HG03039 (cell line): ENCODE measurements at regions not wholly inside any gene's neighbourhood (a gene's known extent, or its start where the extent isn't known, plus 50 kb on each side); places are given as distances from the start of the nearest gene placed in this dataset.

Experiments
- ATAC-seq: cut with Tn5 transposase; IDR thresholded peaks from one replicate; pipeline ENCODE4 v1.9.1; 2021; ENCODE audit warnings: mild to moderate bottlenecking, moderate library complexity; ENCODE audit not compliant: unreplicated experiment

DNA sequence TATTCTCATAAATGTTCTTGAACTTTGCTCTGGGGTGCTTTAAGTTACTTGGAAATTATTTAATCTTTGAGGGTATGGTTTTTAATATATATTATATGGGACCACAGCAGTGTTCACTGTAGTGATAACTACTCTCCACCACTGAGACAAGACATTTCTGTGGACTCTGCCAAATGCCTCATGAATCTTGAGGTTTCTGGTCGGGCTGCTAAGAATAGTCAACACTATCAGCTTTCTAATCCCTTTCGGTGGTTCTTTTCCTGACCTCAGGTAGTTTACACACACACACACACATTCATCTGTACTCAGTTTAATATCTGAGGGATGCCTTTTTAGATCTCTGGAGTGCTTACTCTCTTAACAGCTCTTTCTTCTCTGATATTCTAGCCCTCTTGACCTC is 500.7 kb downstream of the MAFB start:
- ATAC-seq, result no peak

DNA sequence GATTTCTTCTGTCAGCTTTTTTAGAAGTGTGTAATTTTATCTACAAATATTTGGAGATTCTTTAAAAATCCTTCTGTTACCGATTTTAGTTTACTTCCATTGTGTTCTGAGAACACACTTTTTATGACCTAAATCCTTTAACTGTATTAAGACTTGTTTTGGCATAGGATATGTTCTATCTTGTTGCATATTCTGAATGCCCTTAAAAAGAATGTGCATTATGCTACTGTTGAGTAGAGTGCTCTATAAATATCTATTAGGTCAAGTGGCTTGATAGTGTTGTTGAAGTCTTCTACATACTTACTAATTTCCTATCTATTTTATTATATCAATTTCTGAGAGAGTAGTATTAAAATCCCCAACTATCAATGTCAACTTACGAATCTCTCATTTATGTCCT is 502.2 kb downstream of the MAFB start:
- no peak for ATAC-seq

DNA sequence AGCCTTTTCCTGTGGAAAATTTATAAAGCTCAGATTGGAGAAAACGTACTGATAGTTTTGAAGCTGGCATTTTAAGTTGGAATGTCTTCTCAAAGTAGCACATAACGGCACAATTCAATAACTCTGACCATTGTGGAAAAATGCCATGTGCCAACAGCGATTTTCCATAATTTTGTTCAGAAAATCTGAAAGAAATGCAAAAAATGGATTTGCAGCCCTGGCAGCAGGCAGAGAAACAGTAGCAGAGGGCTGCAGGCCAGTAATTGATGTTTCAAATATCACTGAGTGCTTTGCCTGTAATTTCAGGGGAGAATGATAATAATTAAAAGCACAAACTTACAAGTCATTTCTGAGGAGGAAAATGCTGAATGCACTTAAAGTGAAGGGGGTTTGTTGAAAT is 507.4 kb downstream of the MAFB start:
- no peak for ATAC-seq

DNA sequence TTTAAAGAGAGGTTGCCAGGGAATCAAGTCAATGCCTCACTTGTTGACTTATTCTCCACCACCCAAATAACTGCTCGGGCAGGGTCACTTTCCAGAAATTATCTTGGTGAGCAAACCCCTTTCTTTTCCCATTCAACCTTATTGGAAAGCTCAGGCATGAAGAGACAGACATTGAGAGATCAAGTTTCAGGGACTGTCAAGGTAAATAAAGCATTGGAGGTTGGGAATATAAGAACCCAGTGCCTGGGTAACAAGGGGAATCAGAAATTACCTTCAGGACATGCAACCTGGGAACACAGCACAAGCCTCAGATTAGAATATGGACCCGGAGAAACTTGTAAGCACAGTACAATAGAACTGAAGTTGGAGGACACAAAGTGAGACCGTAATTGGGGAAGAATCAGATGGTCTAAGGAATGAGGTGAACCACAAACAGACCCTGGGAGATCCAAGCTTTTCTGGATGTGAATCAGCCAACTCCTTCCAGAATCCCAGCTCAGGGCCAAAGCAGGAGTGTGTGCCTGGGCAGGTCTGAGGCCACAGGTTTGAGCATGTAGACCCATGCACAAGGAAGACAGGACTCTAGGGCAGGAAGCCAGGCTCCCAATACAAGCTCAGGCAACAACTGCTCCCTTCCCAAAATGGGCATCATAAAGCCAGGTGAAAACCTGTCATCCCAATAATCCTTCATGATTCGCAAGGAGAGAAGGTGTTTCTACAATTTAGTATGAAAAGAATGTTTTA is 512.8 kb downstream of the MAFB start:
- no peak for ATAC-seq

DNA sequence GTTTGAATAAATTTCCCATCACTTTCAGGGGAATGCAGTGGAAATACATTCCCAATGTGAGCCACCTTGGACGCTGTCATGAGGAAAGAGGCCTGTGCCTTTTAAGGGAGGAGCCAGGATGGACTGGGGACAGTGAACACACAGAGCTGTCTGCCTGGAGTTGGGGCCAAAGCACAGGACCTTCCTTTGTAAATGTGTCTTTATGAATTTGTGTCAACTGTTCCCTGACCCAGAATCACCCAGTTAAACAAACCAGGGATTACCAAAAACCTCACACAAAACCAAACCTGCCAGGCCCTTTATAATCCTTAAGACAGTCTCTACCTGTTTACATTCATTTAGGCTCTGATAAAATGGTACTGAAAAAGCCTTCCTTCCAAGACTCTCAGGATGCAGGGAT is 513.7 kb downstream of the MAFB start:
- no peak for ATAC-seq

DNA sequence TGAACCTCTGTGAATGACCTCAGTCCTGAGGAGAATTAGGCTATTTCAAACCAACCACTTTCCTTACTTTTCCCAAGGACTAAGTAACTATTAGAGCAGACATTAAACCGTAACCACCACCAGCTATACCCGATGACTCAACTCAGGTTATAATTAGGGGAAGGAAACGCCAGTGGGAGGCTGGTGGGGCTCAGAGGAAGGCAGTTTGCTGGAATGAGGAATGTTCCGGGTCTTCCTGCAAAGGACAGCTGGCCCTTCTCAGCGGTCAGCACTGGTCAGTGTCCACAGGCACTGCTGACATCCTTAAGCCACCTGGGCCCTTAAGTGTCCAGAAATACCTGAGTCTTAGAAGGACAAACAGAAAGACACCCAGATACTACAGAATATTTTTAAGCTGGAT is 515.2 kb downstream of the MAFB start:
- ATAC-seq, result no peak

DNA sequence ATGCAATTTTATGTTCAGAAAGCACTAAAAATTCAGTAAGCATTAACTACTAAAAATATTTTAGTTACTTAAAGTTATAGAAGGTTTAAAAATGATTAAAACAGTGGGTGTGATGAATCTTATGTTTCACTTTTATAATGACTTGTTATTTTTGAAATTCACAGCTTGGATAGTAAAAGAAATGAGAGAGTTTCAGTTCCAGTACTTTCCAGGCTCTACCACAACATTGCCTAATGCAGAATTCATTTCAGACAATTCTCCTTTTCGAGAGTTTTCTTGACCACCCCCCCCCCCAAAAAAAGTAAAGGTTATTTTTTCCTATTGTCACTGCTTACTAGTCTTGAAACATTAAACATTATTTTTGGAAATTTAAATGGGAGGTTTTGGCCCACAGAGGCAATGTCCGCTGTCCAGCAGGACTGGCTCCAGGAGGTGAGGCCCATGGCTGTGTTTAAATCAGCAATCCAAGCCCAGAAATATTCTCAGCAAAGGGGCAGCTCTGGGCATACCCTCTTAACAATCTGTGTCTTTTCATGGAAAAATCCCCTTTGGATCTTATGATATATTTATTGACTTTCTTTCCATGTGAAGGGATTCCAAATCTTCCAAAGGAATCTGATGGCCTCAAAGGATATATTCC is 519.9 kb downstream of the MAFB start:
- ATAC-seq, result no peak

DNA sequence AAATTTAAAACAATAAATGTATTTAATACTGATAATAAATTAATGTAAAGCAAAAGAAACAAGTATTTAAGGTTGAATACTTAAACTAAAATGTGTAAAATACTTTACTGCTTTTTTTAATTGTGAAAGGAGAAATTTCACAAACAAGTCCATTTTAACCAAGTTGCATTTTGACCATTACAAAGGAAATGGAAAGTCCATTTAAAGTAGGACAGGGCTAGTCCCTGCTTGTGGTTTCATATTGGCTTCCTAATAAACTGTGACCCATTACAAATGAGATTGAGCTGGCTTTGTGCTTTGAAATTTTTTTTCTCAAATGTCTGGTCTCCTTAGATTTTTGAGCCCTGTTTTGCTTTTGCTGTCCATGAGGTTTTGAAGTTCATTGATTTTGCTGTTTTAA is 527.6 kb downstream of the MAFB start:
- ATAC-seq, result no peak

DNA sequence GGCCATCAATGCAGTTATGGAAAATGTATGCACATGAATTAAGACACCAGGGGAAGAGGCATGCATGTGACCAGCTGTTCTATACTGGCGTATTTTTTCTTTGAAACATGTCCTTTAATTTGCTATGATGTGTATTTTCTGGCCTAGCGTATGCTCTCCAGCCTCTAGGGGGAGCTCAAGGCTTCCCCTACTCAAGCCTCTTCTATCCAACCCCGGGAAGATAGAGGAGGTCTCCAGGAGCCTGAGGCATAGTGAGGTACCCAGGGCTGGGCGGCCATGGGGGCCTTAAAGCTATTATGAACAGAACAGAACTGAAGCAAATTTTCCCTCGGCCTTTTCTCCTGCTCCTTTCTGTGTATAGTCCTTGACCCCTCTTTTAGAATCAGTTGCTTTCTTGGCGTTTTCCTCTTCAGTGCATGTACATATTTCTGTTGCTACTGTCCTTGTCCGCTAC is 528.9 kb downstream of the MAFB start:
- ATAC-seq, result peak; percentile 47

DNA sequence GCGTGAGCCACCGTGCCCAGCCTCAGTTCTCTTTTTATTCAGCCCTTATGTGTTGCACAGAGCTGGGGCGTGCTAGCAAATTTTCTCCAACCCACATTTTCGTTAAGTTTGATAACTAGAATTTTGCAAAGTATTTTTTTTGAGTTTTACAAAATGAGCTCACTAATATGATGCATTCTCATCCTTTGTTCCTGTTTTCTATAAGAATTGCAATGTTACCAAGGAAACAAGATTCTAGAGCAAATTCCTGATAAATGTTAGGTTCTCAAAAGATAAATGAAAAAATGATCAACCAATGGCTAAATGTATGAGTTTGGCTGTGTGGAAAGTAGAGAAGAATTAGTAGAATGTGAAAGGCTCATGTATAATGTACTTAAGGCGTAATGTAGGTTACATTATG is 529.8 kb downstream of the MAFB start:
- no peak for ATAC-seq

DNA sequence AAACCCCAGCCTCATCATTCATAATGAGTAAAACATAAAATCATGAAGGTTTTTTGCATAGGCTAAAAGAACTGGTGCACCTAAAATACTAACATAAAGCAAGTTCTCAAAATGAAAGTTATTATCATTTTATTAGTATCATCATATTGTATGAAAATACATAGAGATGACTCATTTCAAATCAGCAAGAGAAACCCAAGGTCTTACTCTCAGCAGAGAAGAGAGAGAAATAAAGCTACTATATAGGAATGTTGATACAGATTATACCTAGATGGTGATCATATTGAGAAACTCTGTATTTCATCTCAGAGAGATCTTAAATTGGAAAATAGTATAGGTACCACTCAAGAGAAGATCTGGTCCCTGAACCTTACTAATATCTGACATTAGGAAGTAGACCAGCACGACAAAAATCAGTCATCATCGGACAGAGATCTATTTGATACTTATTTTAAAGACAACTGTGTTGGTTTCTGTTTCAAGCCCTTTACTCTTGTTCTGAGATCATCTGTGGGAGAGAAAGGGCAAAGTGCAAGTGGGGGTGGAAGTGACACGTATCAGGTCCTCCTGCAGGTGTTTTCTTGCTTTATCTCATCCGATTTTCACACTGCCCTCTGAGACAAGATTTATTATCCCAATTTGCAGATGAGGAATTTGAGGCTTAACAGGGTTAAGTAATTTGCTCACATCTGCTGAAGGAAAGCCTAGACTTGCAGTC is 532.3 kb downstream of the MAFB start:
- peak; percentile 86 for ATAC-seq

DNA sequence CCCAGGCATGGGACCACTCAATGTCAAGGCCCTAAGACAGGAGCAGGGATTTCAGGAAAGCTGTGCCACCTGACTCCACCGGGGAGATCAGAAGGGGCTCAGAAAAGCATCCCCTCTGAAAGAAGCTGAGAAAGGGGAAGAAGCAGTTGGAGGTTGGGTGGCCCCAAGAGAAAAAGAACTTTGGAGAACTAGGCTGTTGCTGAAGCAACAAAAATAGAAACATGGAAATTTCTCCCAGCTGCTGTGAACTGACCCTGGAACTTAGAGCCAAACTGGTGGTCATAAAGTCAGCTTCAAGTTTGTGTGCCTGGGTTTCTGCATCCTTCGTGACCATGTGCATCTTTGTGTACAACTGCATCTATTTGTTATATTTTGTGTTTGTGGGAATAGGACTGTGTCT is 534.5 kb downstream of the MAFB start:
- no peak for ATAC-seq

DNA sequence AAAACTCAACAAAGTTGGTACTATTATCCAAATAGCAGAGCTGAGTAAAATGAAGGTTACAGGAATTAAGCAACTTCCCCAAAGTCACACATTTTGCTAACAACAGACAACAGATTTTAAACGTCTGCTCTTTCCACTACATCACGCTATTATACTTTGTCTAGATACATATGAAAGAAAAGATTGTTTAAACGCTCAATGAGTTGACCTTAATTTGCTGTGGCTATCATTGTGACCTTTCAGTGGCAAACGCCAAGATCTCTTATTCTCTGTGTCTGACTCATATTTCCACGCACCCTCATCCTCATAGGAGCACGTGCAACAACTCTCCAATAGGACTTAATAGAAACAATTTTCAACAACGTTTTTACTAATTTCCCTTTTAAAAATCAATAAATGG is 540.1 kb downstream of the MAFB start:
- ATAC-seq, result no peak

DNA sequence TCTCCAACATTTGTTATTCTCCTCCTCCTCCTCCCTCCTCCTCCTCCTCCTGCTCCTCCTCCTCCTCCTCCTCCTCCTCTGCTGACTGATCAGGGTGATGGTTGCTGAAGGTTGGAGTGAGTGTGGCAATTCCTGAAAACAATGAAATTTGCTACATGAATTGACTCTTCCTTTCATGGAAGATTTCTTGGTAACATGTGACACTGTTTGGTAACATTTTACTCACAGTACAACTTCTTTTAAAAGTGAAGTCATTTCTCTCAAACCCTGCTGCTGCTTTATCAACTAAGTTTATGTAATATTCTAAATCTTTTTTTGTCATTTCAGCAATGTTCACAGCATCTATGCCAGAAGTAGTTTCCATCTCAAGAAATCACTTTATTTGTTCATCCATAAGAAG is 543.0 kb downstream of the MAFB start:
- no peak for ATAC-seq

DNA sequence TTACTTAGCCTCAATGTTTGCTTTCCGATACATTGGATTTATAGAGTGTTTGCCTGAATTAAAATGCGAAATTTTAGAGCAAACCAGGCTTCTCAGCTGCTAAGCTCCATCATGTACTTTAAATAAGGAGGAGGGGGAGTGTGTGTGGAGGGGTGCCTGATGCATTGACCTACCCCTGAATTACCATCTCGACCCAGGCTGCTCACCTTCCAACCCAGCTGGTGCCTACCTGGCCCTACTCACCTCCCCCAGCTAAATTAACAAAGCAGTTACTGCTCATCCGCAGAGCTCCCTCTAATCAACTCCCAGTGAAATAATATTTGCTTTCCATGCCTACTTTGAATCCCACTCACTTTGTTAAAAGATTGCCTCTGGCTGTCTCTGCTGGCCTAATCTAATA is 544.5 kb downstream of the MAFB start:
- ATAC-seq, result no peak

DNA sequence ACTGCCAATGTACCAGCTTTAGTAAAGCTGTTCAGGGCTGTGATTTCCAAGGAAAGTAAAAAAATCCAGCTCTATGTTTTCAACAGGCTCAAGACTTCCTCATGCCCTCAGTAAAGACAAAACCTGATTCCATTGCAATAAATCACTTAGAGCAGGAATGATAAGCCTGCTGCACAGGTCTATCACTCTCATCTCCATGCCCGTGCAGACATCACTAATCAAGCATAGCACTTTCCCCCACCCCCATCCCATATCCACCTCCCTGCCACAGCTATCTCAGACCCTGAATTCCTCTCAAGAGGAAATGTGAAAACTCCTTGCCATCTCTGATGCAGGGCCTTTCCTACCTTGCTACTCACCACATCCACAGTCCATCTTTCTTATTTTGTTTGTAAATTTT is 554.9 kb downstream of the MAFB start:
- ATAC-seq, result no peak

DNA sequence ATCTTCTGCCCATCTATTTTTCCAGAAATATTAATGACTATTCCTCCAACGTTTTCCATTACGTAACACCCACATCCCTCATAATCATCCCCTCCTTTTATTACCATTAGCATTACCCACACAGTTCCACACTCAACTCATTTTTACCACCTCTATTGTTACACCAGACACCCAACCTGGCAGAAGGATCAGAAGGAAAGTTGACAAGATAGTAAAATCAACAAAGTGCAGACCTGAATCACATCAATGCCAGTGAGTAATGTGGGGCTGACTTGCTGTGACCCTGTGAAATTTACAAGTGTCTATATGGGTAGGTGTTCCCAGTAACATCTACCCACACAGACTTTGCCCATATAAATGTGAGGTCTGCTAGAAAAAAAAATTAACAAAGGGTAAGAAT is 568.2 kb downstream of the MAFB start:
- no peak for ATAC-seq

DNA sequence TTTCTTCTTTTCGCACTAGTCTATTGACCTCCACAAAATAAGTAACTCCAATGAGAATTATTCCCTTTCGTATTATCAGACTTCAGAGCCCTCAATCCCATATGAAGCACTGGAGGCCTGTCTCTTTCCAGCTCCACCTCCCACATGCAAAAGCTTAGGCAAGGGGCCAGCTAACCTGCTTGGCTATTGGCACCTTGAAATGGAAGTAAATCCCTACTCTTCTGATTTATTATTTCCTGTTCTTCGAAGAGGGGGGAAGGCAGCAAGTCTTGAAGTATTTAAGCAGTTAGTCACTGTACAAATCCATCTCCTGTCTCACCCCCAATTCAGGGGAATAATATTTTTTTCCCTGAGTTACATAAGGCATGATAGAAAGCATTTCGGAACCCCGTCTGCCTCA is 577.8 kb downstream of the MAFB start:
- ATAC-seq, result no peak

DNA sequence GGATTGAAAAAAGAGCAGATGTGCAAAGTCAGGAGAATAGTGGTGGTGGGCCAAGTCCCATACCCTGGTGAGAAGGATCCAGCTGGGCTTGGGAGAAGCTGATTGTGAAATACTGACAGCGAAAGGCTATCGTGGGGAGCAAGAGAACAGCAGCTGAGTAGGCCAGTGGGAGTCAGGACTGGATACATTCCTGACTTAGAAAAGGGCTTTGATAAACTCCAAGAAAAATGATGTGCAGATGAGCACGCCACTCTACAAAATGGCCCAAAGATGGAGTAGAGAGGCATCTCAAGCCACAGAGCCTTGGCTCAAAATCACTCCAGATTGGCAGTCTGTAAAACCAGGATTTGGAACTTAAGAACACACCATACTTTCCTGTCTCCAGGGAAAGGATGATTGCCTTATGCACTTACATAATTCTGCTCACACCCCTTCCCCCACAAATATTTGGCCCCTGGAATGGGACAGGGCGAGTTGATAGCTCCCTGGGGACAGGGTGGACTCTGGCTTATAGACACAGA is 578.7 kb downstream of the MAFB start:
- no peak for ATAC-seq

DNA sequence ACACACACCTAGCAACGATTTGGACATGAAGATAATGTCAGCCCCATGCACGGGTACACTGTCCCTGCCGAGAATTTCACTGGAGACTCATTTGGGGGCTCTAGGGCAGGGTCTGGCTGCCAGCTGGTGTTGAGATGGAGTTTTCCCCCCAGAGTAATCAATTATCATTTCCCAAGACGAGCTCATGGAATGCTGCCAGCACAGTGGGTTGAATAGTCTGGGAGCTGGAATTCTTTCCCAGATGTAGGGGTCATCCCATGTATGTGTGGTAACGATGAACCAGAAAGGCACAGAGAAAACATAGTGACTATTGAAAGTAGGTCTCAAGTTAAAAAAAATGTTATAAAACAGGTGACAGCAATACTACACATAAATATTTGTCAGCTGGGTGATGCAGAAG is 579.9 kb downstream of the MAFB start:
- no peak for ATAC-seq

DNA sequence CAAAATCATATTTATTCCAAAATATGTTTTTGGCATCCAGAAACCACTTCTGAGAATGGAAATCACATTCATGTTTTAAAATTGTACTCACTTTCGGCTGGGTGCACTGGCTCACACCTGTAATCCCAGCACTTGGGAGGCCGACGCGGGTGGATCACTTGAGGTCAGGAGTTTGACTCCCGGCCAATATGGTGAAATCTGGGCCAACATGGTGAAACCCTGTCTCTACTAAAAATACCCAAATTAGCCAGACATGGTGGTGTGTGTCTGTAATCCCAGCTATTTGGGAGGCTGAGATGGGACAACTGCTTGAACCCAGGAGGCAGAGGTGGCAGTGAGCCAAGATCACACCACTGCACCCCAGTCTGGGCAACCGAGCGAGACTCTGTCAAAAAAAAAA is 580.7 kb downstream of the MAFB start:
- ATAC-seq, result no peak

DNA sequence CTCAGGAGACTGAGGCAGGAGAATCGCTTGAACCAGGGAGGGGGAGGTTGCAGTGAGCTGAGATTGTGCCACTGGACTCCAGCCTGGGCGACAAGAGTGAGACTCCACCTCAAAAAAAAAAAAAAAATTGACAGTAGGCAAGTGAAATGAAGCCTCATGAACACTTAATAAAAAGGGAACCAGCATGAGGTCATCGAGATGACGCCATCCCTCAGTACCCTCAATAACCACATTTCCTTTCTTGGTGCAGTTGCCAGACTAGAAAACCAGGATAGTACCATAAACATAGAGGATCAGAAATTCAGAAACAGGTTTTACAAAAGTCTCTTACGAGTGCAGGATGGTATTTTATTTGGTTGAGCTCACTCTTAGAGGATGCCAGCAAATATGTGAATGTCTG is 584.1 kb downstream of the MAFB start:
- ATAC-seq, result no peak
